Common myeloid progenitor, CD34-positive (primary cell): ENCODE measurements at regions not wholly inside any gene's neighbourhood (a gene's known extent, or its start where the extent isn't known, plus 50 kb on each side); places are given as distances from the start of the nearest gene placed in this dataset.

Source experiments
- CTCF ChIA-PET: fragments of 350-600 bp; sonication (Branson Sonifier 250); formaldehyde crosslinking; loops from one replicate; lab custom pipeline; 2021; ENCODE audit warnings: antibody characterized with exemption; lab: Charles Lee
- POLR2A ChIA-PET: fragments of 350-600 bp; sonication (Branson Sonifier 250); formaldehyde crosslinking; loops from one replicate; lab custom pipeline; 2021; ENCODE audit warnings: antibody characterized with exemption; lab: Charles Lee
- DNase-seq, 3 donors: peaks; one replicate each; pipeline versions ENCODE4 v3.0.0 to v3.0.0-alpha.2; 2013
- H3K27ac ChIP-seq, 2 experiments: 1 replicate in 1 of 2; 2 replicates in 1 of 2; pipeline ENCODE4 v1.7.0; 2013; ENCODE audit warnings: inconsistent platforms in 2 of 2, low read length in 2 of 2, mild to moderate bottlenecking in 2 of 2, low read depth in 1 of 2, moderate library complexity in 1 of 2; ENCODE audit not compliant: severe bottlenecking in 2 of 2, insufficient read depth in 1 of 2, poor library complexity in 1 of 2
- H3K27me3 ChIP-seq, 5 experiments: replicated peaks in 2 of 5; 1 replicate in 3 of 5; 2 replicates in 2 of 5; pipeline versions ENCODE4 v1.6.1 to v1.7.0; 2013; ENCODE audit warnings: low read length in 4 of 5, mild to moderate bottlenecking in 2 of 5, moderate library complexity in 2 of 5, inconsistent platforms in 1 of 5; ENCODE audit not compliant: insufficient read depth in 5 of 5, control insufficient read depth in 4 of 5
- H3K36me3 ChIP-seq, 4 experiments: 1 replicate in 2 of 4; 2 replicates in 2 of 4; pipeline versions ENCODE4 v1.6.1 to v1.7.0; 2013; ENCODE audit warnings: low read length in 3 of 4, control low read depth in 1 of 4, mild to moderate bottlenecking in 1 of 4; ENCODE audit not compliant: control insufficient read depth in 4 of 4, insufficient read depth in 4 of 4
- H3K4me1 ChIP-seq, 4 experiments: 1 replicate in 3 of 4; 2 replicates in 1 of 4; pipeline versions ENCODE4 v1.6.1 to v1.7.1; 2013; ENCODE audit warnings: low read length in 3 of 4, mild to moderate bottlenecking in 3 of 4, control low read depth in 1 of 4, inconsistent platforms in 1 of 4, moderate library complexity in 1 of 4; ENCODE audit not compliant: control insufficient read depth in 4 of 4, insufficient read depth in 4 of 4; ENCODE audit errors: control extremely low read depth in 1 of 4
- H3K4me3 ChIP-seq, 7 experiments: 1 replicate in 4 of 7; 2 replicates in 3 of 7; pipeline versions ENCODE4 v1.5.1 to v1.7.0; 2013; ENCODE audit warnings: mild to moderate bottlenecking in 7 of 7, low read length in 6 of 7, moderate library complexity in 6 of 7, inconsistent platforms in 2 of 7, low read depth in 2 of 7, control low read depth in 1 of 7; ENCODE audit not compliant: insufficient read depth in 4 of 7, control insufficient read depth in 1 of 7; ENCODE audit errors: extremely low read depth in 1 of 7
- H3K9me3 ChIP-seq, 5 experiments: 1 replicate in 4 of 5; 2 replicates in 1 of 5; pipeline versions ENCODE4 v1.6.1 to v1.7.1; 2013; ENCODE audit warnings: low read length in 4 of 5, mild to moderate bottlenecking in 2 of 5, inconsistent platforms in 1 of 5, low read depth in 1 of 5, moderate library complexity in 1 of 5; ENCODE audit not compliant: control insufficient read depth in 4 of 5, insufficient read depth in 2 of 5; ENCODE audit errors: control extremely low read depth in 1 of 5
- WGBS: methylation state at CpG from one replicate; pipeline ENCODE4 v1.1.5; 2013; ENCODE audit not compliant: insufficient coverage; 5-methylcytosine and 5-hydroxymethylcytosine counted together

DNA sequence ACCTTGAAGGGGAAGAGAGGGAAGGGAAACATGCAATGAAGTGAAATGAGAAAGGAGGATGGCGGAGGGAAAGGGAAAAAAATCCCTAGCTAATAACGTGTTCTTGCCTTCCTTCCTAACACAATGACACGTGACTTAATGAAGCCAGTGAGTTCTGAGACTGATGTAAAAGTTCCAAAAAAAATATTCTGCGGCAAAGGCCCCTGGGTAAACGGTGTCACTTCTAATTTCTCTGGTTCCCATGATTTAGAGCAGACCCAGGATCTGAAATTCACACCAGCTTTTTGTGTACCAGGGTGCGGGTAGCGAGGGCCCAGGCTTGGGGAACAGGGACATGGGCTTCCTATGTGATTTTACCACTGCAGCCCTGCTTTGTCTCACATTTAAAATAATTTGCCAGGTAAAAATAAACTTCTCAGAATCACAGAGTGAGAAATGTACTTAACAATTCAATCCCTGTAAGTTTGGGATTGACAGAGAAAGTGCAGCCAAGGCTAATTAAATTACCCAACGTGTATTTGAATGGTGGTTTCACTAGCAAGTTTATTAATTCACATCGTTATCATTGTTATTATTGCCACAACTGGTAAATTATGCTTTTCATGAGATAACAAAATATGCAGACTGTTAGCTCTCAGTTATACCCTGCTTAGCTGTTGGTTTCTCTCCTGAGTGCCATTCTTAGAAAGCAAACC is 182.4 kb downstream of the SEM1 start:
- ChIA-PET POLR2A (no interaction called here), CTCF (no interaction called here)
- peaks cover 0 to 5% (median 2%) of the 10 kb centered on the region in 4 experiments for H3K4me1 ChIP-seq
- no peaks in the 10 kb centered on the region for H3K36me3 ChIP-seq
- no peak overlapping the region for H3K27ac ChIP-seq
- peaks cover 0 to 21% (median 6%) of the 10 kb centered on the region in 5 experiments for H3K27me3 ChIP-seq
- 95% methylated on average over 8 of the region's 9 CpGs for WGBS
- no peak overlapping the region for H3K4me3 ChIP-seq
- DNase-seq, result no peak
- no peaks in the 10 kb centered on the region for H3K9me3 ChIP-seq

DNA sequence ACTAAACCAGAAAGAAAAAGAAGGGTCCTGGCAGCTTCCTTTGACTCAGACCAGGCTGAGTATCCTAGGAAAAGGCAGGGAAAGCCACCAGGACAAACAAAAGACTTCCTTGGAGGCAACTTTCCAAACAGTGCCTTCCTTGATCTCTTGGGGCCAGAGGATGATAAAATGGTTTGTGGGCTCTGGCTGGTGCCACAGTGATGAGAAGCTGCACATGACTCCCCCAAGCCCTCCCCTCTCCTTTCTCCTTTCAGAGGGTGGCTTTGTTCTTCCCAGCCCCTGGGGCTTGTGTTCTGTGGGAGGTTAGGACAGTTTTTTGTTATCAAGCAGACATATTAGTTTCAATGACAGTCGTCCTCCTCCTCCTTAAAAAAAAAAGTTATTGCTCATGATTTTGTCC is 183.2 kb downstream of the SEM1 start:
- Histone ChIP-seq H3K4me1 (peaks cover 0 to 5% (median 2%) of the 10 kb centered on the region in 4 experiments), H3K27ac (no peak overlapping the region), H3K27me3 (peaks cover 0 to 25% (median 6%) of the 10 kb centered on the region in 5 experiments), H3K9me3 (no peaks in the 10 kb centered on the region), H3K36me3 (no peaks in the 10 kb centered on the region), H3K4me3 (no peak overlapping the region)
- no peak for DNase-seq
- CTCF ChIA-PET, result no interaction called here
- POLR2A ChIA-PET, result no interaction called here
- no CpG with 5 or more reads among the region's 1 CpG for WGBS

DNA sequence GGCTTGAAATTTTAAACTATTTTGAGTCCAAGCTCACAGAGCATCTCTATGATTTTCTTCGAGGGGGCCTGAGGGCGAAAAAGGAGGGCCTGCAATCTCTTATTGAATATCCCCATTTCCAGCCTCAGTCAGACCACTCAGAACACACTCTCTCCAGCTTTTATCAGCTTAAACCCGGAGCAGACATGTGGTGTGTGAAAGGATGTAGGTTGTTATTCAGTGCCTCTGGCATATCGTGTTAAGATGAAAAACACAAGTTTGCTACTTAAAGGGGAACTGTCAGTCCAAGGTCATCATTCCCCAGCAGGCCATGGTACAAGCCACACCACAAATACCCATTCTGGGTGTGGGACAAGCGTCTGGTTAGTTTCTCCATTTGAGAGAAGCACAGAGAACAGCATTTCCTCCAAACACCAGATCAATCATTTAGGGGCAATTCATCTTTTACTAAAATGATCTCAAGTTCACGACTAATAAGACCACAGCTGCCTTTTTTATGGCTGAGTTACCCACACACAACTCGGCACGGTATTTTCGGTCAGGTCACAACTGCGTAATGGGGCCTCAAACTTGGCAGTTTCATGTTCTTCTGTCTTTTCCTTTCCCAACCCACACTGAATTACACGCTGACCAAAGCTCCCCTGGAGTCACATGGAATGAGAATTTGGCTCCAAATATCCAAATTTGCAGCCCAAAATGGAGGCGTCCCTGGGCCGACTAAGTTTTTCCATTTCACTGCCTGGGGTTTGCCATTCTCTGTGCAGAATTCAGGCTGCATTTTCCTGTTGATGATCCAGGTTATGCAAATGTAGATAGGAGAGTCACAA is 188.4 kb downstream of the SEM1 start:
- ChIA-PET CTCF (interaction anchor here (1.0 kb wide), 1 partner anchor 12 kb away, joined by 3 read pairs; no protein-coding TSS in a partner anchor), POLR2A (no interaction called here)
- Histone ChIP-seq H3K9me3 (no peaks in the 10 kb centered on the region), H3K27ac (no peak overlapping the region), H3K4me1 (peaks cover 0 to 5% (median 2%) of the 10 kb centered on the region in 4 experiments), H3K27me3 (peaks cover 0 to 25% (median 17%) of the 10 kb centered on the region in 5 experiments), H3K4me3 (no peak overlapping the region), H3K36me3 (no peaks in the 10 kb centered on the region)
- 90% methylated on average over 11 of the region's 13 CpGs for WGBS
- DNase-seq, result no peak

GRCh38 chr7:96508371-96508770 is 186.5 kb upstream of the SLC25A13 start:
- POLR2A ChIA-PET, result no interaction called here
- no peak overlapping the region for H3K4me3 ChIP-seq
- H3K27ac ChIP-seq, result no peak overlapping the region
- CTCF ChIA-PET, result interaction anchor here (0.6 kb wide), 1 partner anchor 1624 kb away, joined by 3 read pairs; no protein-coding TSS in a partner anchor
- WGBS, result 33% methylated on average over 1 of the region's 1 CpG
- peak in 2 of 3 donors; percentile 2 to 9 for DNase-seq
- H3K36me3 ChIP-seq, result no peaks in the 10 kb centered on the region
- H3K4me1 ChIP-seq, result no peaks in the 10 kb centered on the region
- no peaks in the 10 kb centered on the region for H3K9me3 ChIP-seq
- peaks cover 0 to 9% (median 0%) of the 10 kb centered on the region in 5 experiments for H3K27me3 ChIP-seq

DNA sequence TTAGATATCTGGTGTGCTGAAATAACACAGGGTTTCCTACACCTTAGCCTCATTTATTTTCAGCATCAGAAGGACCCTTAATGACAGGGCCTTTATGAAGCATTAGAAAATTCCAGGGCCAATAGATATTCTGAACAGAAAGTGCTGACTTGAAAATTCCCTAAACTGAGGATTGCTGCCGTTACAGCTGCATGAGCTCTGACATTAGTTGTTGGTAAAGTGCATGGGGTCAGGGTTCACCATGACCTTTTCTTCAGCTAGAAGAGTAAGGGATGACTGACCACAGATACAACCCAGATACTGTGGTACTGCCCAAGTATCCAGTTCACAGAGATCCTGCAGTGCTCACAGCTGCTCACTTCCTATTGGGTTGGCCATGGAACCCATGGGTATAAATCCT is 181.7 kb upstream of the SLC25A13 start:
- Histone ChIP-seq H3K27ac (no peak overlapping the region), H3K4me3 (no peak overlapping the region), H3K36me3 (no peaks in the 10 kb centered on the region), H3K27me3 (peaks cover 0 to 5% (median 0%) of the 10 kb centered on the region in 5 experiments), H3K4me1 (no peaks in the 10 kb centered on the region), H3K9me3 (no peaks in the 10 kb centered on the region)
- DNase-seq, result no peak
- CTCF ChIA-PET, result no interaction called here
- POLR2A ChIA-PET, result no interaction called here
- 90% methylated on average over 1 of the region's 1 CpG for WGBS

- no peaks in the 10 kb centered on the region for H3K4me1 ChIP-seq
- H3K9me3 ChIP-seq, result no peaks in the 10 kb centered on the region
- POLR2A ChIA-PET, result no interaction called here
These were observed 179.4 kb upstream of the SLC25A13 start for GRCh38 chr7:96501318-96501717.

GRCh38 chr7:96499532-96499931 is 177.6 kb upstream of the SLC25A13 start:
- ChIA-PET CTCF (no interaction called here), POLR2A (no interaction called here)
- no peak overlapping the region for H3K27ac ChIP-seq
- H3K4me3 ChIP-seq, result no peak overlapping the region
- DNase-seq, result no peak
- H3K4me1 ChIP-seq, result no peaks in the 10 kb centered on the region
- H3K9me3 ChIP-seq, result no peaks in the 10 kb centered on the region
- peaks cover 0 to 5% (median 0%) of the 10 kb centered on the region in 5 experiments for H3K27me3 ChIP-seq
- 89% methylated on average over 1 of the region's 3 CpGs for WGBS
- H3K36me3 ChIP-seq, result no peaks in the 10 kb centered on the region

More at GRCh38 chr7:96501318-96501717, 179.4 kb upstream of the SLC25A13 start:
- H3K27me3 ChIP-seq, result peaks cover 0 to 5% (median 0%) of the 10 kb centered on the region in 5 experiments
- no peak for DNase-seq
- H3K4me3 ChIP-seq, result no peak overlapping the region
- H3K36me3 ChIP-seq, result no peaks in the 10 kb centered on the region
- H3K27ac ChIP-seq, result no peak overlapping the region
- CTCF ChIA-PET, result interaction anchor here (0.5 kb wide), 1 partner anchor 1519 kb away, joined by 3 read pairs; no protein-coding TSS in a partner anchor
